GM21786 (cell line): ENCODE measurements at regions not wholly inside any gene's neighbourhood (a gene's known extent, or its start where the extent isn't known, plus 50 kb on each side); places are given as distances from the start of the nearest gene placed in this dataset.

ENCODE experiments used
- ATAC-seq: cut with Tn5 transposase; IDR thresholded peaks from one replicate; pipeline ENCODE4 v1.9.1; 2021; ENCODE audit not compliant: unreplicated experiment

GRCh38 chr6:90872981-90873380 is 286.1 kb upstream of the MAP3K7 start:
- no peak for ATAC-seq

DNA sequence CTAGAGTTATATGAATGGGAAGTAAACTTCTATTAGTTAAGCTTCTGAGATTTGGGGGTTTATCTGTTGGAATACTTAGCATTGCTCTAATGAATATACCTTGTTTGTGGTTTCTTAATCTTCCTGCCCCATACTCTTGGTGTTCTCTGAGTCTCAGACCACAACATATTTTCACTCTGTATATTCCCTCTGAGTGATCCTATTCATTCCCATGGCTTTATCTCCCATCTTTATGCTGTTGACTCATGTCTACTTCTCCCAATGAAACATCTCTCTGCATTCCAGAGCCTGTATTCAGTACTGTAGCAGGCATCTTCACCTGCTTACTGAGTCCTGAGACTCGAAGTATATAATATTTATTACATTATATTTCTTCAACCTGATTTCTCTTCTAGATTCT is 283.7 kb upstream of the MAP3K7 start:
- ATAC-seq, result no peak

DNA sequence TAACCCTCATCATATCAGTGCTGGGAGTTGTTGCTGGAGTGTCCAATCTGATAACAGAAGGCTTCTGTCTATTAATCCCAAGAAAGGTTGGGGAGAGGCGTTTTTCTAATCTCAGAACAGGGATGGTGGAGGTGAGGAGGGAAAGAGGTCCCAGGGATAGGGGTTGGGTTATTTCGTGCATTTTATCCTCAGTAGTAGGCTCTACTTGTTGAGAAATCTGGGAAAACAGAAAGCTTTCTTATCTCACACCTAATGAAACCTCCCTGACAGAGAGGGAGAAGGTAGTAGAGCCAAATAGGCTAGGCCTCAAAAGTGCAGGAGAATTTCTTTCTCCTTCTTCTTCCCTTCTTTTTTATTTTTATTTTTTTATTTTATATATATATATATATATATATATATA is 281.8 kb upstream of the MAP3K7 start:
- ATAC-seq, result no peak

DNA sequence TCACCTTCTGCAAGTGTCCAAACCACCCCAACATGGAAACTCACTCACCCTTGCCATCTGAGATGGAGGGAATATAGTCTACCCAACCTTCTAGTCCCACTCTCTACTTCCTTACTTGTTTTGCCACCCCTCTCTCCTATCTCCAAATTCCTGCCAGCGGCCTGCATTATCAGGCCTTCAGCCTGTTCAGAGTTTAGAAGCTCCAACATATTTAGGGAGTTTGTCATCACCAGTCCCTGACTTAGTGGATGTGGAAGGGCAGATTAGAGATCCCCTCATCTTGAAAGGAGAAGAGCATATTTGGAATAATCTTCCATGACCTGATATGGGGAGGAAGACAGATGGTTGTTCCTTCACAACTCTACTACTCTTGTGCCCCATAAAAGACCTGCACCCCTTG is 281.4 kb upstream of the MAP3K7 start:
- ATAC-seq, result no peak

- no peak for ATAC-seq
These were observed 278.6 kb upstream of the MAP3K7 start for GRCh38 chr6:90865513-90865912.

- no peak for ATAC-seq
These were observed 276.2 kb upstream of the MAP3K7 start for GRCh38 chr6:90863043-90863442.

GRCh38 chr6:90860822-90861601 is 274.1 kb upstream of the MAP3K7 start:
- ATAC-seq, result no peak

DNA sequence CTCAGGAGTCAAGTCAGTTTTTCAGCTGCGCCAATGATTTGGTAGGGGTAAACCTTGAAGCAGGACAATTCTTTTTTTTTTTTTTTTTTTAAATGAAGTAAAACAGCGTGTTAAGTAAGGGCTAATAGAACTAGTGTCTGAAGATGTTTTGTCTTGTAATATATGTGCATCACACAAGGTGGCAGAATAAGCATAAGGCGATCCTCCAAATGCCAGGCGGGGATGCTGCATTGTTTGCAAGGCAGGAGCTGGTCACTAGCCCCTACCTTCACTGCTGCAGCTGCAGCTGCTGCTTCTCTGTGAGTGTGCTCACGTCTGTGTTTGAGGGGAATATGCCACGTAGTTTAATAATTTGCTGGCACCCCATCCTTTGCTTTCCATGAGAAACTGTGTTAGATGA is 272.7 kb upstream of the MAP3K7 start:
- no peak for ATAC-seq

- no peak for ATAC-seq
These were observed 272.2 kb upstream of the MAP3K7 start for GRCh38 chr6:90859056-90859455.

DNA sequence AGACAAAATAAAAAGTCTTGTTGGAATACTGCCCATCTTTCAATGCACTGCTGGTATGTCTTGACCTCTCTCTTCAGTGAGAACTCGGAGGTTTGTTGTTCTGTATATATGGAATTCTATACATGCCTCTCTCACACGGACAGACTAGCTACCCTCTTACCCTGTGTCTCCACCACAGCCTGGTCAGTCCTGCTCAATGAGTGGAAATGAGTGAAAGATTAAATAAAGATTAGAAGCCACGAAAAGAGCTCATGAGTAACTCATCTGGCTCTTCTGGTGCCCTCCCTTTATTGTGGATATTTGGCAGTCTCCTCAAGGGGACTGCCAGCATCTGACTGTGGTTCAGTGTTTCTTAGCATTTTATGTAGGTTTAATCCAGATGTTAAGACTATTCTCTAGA is 262.8 kb upstream of the MAP3K7 start:
- no peak for ATAC-seq

GRCh38 chr6:90846824-90847223 is 260.0 kb upstream of the MAP3K7 start:
- ATAC-seq, result no peak

DNA sequence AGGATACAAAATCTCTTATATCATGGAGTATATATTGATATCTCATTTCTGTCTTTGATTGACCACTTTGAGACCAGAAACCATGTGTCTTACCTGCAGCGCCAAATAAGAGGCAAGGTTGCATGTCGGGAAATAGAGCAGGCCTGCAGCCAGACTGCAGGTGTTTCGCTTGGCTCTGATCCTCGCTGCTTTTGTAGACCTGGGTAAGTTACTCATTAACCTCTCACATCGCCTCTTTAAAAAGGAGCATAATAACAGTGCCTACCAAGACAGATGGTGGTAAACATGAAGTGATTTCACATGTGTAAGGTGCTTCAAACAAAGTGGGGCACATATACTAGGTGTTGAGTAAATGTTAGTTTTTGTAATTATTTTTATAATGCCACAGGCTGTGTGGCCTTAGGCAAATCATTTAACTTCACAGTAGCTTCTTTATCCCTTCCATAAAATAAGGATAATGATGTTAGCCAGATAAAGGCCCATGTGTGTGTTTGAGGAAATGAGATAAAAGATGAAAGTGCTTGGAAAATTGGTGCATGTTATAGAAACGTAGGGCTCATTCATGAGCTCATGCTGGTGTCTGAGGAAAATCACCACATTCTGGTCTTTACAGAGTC is 248.8 kb upstream of the MAP3K7 start:
- ATAC-seq, result no peak

DNA sequence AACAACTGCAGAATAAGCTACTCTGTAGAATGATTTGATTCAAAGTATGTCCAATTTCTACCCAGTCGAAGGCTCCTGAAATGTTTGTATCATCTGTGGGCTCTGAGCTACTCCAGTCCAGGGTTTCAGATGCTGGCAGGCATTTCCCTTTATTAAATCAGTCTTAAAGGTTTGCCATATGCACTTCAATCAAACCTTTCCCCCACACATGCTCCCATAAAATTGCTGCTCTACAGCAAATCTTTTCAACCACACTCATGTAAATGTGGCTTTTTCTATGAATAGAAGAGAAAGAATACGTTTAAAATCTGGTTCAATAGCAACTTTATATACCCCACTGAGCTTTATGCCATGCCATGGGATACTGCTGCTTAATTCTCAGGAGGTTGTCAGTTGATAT is 242.4 kb upstream of the MAP3K7 start:
- ATAC-seq, result no peak

GRCh38 chr6:90820436-90820835 is 233.6 kb upstream of the MAP3K7 start:
- ATAC-seq, result no peak

- no peak for ATAC-seq
These were observed 232.6 kb upstream of the MAP3K7 start for GRCh38 chr6:90819483-90819882.

- no peak for ATAC-seq
These were observed 231.3 kb upstream of the MAP3K7 start for GRCh38 chr6:90818163-90818562.

DNA sequence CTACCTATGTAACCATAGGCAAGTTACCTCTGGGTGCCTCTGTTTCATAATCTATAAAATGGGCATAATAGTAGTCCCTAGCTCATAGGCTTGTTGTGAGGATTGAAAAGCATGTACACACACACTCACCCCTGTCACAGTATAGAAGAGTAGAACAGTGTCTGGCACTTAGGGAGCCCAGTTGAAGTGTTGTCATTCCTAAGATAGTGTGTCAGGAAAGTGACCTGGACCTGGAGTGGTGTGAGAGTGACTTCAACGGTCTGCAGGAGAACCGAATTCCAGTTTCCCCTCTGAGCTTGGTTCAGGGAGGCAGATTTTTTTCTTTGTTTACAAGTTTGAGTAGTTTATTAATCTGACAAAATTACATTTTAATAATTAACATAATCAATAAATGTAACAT is 229.9 kb upstream of the MAP3K7 start:
- no peak for ATAC-seq

DNA sequence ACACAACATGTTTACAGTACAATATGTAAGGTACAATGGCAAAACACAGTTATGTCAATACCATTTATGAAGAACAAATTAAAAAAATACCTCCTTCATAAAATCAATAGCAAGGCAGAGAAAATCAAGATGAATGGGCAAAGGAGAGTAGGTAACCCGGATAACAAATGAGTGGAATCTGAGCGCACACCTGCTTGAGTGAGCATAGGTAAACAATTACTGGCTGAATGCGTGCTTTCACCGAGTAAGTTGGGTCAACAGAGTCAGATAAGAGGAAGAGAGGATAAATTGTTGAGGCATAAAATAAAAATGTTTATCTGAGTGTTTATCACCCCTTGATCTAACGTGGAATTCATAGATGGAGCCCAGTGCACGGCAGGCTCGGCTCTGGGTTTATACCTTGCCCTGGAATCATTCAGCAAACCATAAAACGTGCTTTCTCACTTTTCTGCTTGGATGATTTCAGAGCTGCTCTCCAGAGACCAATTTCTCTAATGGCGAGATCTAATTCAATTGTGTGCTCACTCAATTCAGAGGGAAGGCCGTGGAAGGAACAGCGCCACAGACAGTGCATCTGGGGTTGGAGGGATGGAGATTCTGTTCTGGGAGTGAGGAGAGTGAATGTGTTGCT is 224.8 kb upstream of the MAP3K7 start:
- no peak for ATAC-seq

GRCh38 chr6:90809035-90809434 is 222.2 kb upstream of the MAP3K7 start:
- ATAC-seq, result no peak

- ATAC-seq, result no peak
These were observed 221.2 kb upstream of the MAP3K7 start for GRCh38 chr6:90807791-90808701.

- ATAC-seq, result no peak
These were observed 218.8 kb upstream of the MAP3K7 start for GRCh38 chr6:90805619-90806155.
